Adrenal gland (tissue), 9 donors: ENCODE measurements at regions not wholly inside any gene's neighbourhood (a gene's known extent, or its start where the extent isn't known, plus 50 kb on each side); places are given as distances from the start of the nearest gene placed in this dataset.

Experiments
- DNase-seq, 7 donors: peaks; one replicate each; pipeline ENCODE4 v3.0.0-alpha.2; 2019 to 2020
- H3K27ac ChIP-seq, 5 donors: fragments of 200-600 bp; sonication (generic) in 4 of 5; 1 replicate in 3 of 5; 2 replicates in 2 of 5; pipeline versions ENCODE4 v1.5.1 to v1.8.0; 2016 to 2020; ENCODE audit warnings: mild to moderate bottlenecking in 1 of 5
- H3K27me3 ChIP-seq: fragments of 200-600 bp; 2 replicates; pipeline ENCODE4 v1.8.0; 2021
- H3K36me3 ChIP-seq, 2 donors: fragments of 200-600 bp; replicated peaks in 1 of 2; 1 replicate in 1 of 2; 2 replicates in 1 of 2; pipeline versions ENCODE4 v1.5.1 to v1.8.0; 2018 to 2022
- H3K4me1 ChIP-seq, 2 donors: fragments of 200-600 bp; replicated peaks in 1 of 2; 1 replicate in 1 of 2; 2 replicates in 1 of 2; pipeline versions ENCODE4 v1.5.1 to v1.8.0; 2018 to 2021
- H3K4me3 ChIP-seq, 4 donors: fragments of 200-600 bp; sonication (generic) in 3 of 4; one replicate each; pipeline ENCODE4 v1.5.1; 2016 to 2018
- H3K9me3 ChIP-seq, 3 donors: fragments of 200-600 bp; sonication (generic) in 1 of 3; replicated peaks in 1 of 3; 1 replicate in 2 of 3; 2 replicates in 1 of 3; pipeline versions ENCODE4 v1.5.1 to v1.8.0; 2016 to 2021
- POLR2A ChIP-seq, 2 donors: fragments of 450-650 bp; IDR thresholded peaks; one replicate each; pipeline ENCODE4 v1.6.1; 2017; ENCODE audit warnings: antibody characterized with exemption in 2 of 2, mild to moderate bottlenecking in 2 of 2, moderate library complexity in 1 of 2
- WGBS, 4 donors: extraction: QIAGEN DNeasy Blood & Tissue Kit in 2 of 4; methylation state at CpG; one replicate each; pipeline versions ENCODE4 v1.1.5 to v1.1.7; 2013 to 2017; 5-methylcytosine and 5-hydroxymethylcytosine counted together
- intact Hi-C, 2 donors: fragments of 100-400 bp; cut with DNase I; formaldehyde crosslinking; loops; one replicate each; pipeline versions ENCODE4 v1.14.1 to v1.15.0; 2022 to 2023
- TF ChIP-seq, protein P1 (sequence below), 6 experiments: fragments of 450-650 bp in 4 of 6; fragments of 200-600 bp in 2 of 6; sonication (generic) in 1 of 6; IDR thresholded peaks; 1 replicate in 5 of 6; 2 replicates in 1 of 6; pipeline versions ENCODE4 v1.5.1 to v1.8.0; 2016 to 2021; ENCODE audit warnings: antibody characterized with exemption in 6 of 6, mild to moderate bottlenecking in 2 of 6, moderate library complexity in 1 of 6
- donor health status: healthy with polysubstance abuse.
- donor health status: Bipolar disorder and iron deficiency.
- donor health status: DM: yes; HTN: yes; CAD: no.
- donor health status: DM: no; HTN: no; CAD: no.
- donor health status: DM: no; HTN: no; CAD: no.

DNA sequence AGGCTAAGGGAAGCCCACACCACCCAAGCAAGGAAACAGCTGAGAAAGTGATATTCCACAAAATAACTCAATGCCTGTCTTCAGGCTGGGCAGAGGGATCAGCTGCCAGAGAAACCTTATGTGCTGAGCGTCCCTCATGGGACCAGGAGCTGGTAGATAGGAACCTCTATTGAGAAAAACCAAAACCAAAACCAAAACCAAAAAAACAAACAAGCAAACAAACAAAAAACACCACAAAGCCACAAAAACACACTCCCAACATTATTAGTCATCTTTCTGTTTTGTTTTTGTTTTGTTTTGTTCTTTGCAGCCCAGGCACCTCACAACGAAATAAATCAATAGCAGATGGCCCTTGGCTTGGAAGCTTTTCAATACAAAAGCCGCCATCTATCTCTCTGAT lies 760.8 kb upstream of the CELF2 start:
- no peaks in the 10 kb centered on the region for H3K36me3 ChIP-seq
- H3K27me3 ChIP-seq = no peaks in the 10 kb centered on the region
- no peak overlapping the region for H3K4me3 ChIP-seq
- TF ChIP-seq POLR2A (IDR thresholded peaks at IDR 0.05) = no peak
- TF ChIP-seq, protein P1, sequence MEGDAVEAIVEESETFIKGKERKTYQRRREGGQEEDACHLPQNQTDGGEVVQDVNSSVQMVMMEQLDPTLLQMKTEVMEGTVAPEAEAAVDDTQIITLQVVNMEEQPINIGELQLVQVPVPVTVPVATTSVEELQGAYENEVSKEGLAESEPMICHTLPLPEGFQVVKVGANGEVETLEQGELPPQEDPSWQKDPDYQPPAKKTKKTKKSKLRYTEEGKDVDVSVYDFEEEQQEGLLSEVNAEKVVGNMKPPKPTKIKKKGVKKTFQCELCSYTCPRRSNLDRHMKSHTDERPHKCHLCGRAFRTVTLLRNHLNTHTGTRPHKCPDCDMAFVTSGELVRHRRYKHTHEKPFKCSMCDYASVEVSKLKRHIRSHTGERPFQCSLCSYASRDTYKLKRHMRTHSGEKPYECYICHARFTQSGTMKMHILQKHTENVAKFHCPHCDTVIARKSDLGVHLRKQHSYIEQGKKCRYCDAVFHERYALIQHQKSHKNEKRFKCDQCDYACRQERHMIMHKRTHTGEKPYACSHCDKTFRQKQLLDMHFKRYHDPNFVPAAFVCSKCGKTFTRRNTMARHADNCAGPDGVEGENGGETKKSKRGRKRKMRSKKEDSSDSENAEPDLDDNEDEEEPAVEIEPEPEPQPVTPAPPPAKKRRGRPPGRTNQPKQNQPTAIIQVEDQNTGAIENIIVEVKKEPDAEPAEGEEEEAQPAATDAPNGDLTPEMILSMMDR (IDR thresholded peaks at IDR 0.05) = no peak
- no peak overlapping the region for H3K27ac ChIP-seq
- WGBS, 4 donors = 75 to 82% (median 79%) methylated on average over 3 of the region's 3 CpGs
- no peaks in the 10 kb centered on the region for H3K9me3 ChIP-seq
- no peaks in the 10 kb centered on the region for H3K4me1 ChIP-seq
- DNase-seq = no peak
- intact Hi-C loops = no loop called here

DNA sequence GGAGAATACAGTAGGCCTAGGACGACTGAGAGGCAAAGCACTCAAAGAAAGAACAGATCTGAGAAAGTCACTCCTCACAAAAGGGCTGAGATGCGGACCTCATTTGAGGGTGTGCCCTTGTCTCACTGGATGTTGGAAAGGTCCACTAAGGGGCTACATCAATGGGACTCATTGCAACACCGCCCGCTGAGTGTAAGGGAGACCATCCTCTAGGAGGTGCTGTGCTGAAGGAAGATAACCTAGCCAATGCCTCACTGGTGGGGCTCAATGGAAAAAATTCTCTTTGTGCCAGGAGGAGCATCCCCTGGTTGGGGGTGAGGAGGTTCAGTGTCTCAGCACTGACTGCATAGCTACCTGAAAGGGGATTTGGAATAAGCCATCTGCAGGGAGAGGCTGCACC lies 758.7 kb upstream of the CELF2 start:
- no peaks in the 10 kb centered on the region for H3K4me1 ChIP-seq
- 85 to 93% (median 88%) methylated on average over 4 of the region's 4 CpGs for WGBS, 4 donors
- no peaks in the 10 kb centered on the region for H3K36me3 ChIP-seq
- no peaks in the 10 kb centered on the region for H3K27me3 ChIP-seq
- no peak for DNase-seq
- no peak overlapping the region for H3K27ac ChIP-seq
- no peak overlapping the region for H3K4me3 ChIP-seq
- TF ChIP-seq, protein P1 (IDR thresholded peaks at IDR 0.05) = no peak
- TF ChIP-seq POLR2A (IDR thresholded peaks at IDR 0.05) = no peak
- no peaks in the 10 kb centered on the region for H3K9me3 ChIP-seq
- intact Hi-C loops = no loop called here

DNA sequence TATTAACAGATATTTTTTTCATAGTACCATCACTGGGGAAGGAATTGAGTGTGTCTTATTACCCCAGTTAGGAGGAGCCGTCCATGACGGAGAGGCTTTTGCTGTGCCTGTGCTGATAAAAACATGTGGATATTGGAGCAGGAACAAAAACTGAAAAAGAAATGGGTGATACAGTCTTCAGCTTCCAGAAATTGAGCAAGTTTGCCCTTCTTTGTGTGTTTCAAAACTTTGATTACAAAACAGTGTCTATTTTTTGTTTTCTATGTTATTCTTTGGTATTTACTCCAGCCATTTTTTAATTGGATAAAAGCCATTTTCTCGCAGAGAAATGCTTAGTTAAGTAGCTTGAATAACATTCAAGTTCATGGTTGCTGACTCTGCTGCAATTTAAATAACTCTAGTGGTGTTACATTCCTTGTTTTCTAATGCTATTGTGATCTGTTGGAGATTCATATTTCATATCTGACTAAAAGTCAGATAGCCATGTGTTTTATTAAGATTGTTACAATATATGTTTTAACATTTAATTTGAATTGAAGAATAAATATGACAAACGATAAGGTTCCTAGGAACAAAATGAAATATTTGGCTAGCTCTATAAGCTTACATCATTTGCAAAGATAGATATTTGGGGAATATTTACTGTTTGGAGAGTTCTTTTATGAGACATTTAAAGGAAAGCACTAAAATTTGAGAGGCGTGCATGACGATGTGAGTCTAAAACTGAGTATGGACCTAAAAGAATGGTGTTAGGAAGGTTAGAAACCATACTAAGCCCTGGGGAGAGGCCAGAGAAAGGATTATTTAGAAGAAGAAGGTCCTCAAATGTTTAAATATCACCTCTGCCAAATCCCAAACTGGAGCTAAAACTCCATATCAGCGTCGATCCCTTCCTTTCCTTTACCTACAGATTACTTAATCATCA lies 747.3 kb upstream of the CELF2 start:
- no peak overlapping the region for H3K27ac ChIP-seq
- no peaks in the 10 kb centered on the region for H3K4me1 ChIP-seq
- no peaks in the 10 kb centered on the region for H3K27me3 ChIP-seq
- TF ChIP-seq, protein P1 (IDR thresholded peaks at IDR 0.05) = no peak
- TF ChIP-seq POLR2A (IDR thresholded peaks at IDR 0.05) = no peak
- 65 to 76% (median 66%) methylated on average over 8 of the region's 8 CpGs for WGBS, 4 donors
- H3K9me3 ChIP-seq = no peaks in the 10 kb centered on the region
- no peak for DNase-seq
- H3K4me3 ChIP-seq = no peak overlapping the region
- intact Hi-C loops = no loop called here
- no peaks in the 10 kb centered on the region for H3K36me3 ChIP-seq

DNA sequence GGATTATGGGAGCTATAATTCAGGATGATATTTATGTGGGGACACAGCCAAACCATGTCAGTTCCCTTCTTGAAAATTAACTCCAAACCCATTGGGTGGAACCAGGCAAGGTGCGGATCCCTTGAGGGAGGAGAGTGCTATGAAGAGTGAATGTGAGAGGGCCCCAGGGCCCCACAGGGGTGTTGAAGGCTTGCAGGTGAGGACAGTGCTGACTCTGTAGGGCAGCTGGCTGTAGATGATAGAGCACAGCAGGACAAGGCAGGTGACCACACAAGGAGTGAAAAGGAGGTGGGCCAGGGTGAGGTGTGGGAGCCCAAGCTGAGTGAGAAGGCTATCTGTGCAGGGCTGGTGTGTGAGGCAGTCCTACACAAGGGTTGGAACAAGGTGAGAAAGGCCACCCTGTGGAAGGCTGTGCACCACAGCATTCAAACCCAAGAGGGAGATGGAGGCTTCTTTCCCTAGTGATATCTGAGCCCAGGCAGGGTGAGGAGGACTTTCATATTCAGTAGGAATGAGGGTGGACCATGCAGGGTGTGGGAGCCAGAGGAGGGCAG lies 746.0 kb upstream of the CELF2 start:
- Histone ChIP-seq H3K4me1 (no peaks in the 10 kb centered on the region), H3K4me3 (no peak overlapping the region), H3K36me3 (no peaks in the 10 kb centered on the region), H3K9me3 (no peaks in the 10 kb centered on the region), H3K27ac (no peak overlapping the region), H3K27me3 (no peaks in the 10 kb centered on the region)
- 100% methylated on average over 1 of the region's 1 CpG for WGBS, 4 donors
- DNase-seq = no peak
- no peak for TF ChIP-seq POLR2A (IDR thresholded peaks at IDR 0.05)
- TF ChIP-seq, protein P1 (IDR thresholded peaks at IDR 0.05) = no peak
- intact Hi-C loops = no loop called here
